ENCODE measurements at regions not wholly inside any gene's neighbourhood (a gene's known extent, or its start where the extent isn't known, plus 50 kb on each side); places are given as distances from the start of the nearest gene placed in this dataset.

DNA sequence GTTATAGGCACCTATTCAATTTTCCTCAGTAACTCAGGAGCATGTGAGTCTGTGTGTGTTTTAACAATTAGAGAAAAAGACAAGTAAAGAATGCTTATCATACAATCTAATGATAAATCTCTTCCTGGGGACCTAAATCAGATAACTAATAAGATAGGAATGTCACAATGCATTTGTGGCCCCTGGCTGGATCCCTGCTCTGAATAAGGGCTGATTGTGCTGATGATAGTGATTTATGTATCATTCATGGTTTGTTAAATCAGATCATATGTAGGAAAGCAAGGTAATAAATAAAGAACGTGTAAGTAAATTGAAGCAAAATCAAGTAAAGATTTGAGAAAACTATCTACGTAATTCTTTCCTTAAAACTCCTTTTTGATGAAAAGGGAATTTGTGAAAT is 145.9 kb downstream of the C7orf25 start:
- Mint-ChIP-seq H3K4me3 (no peak overlapping the region), H3K4me1 (no peaks in the 10 kb centered on the region), H3K27ac (no peak overlapping the region), H3K9me3 (peaks cover 0 to 9% (median 0%) of the 10 kb centered on the region in 3 donors), H3K27me3 (peaks cover 6 to 14% of the 10 kb centered on the region in 2 donors), H3K36me3 (no peaks in the 10 kb centered on the region)
- Histone ChIP-seq H3K36me3 (ENCODE audit: control insufficient read depth in 2 of 2, extremely low read depth in 1 of 2, insufficient read depth in 1 of 2, low read length in 1 of 2) (no peaks in the 10 kb centered on the region), H3K9me3 (no peaks in the 10 kb centered on the region), H3K27me3 (replicated peaks in 1 of 2; ENCODE audit: control insufficient read depth in 2 of 2, extremely low read depth in 1 of 2, insufficient read depth in 2 of 2, low read length in 1 of 2) (peaks cover 0 to 4% of the 10 kb centered on the region in 2 experiments), H3K4me3 (ENCODE audit: control insufficient read depth in 1 of 2, extremely low read depth in 1 of 2, low read length in 1 of 2) (no peak overlapping the region), H3K27ac (ENCODE audit: low read length) (no peak overlapping the region), H3K4me1 (ENCODE audit: control insufficient read depth in 1 of 2, extremely low read depth in 1 of 2, insufficient read depth in 2 of 2, low read length in 2 of 2) (no peaks in the 10 kb centered on the region)
- no peak for DNase-seq
- no CpG with 5 or more reads among the region's 2 CpGs for WGBS (ENCODE audit: insufficient coverage)
- no peak for ATAC-seq (replicated peaks in 1 of 4)
- POLR2A ChIA-PET = no interaction called here
- CTCF ChIA-PET = no interaction called here

DNA sequence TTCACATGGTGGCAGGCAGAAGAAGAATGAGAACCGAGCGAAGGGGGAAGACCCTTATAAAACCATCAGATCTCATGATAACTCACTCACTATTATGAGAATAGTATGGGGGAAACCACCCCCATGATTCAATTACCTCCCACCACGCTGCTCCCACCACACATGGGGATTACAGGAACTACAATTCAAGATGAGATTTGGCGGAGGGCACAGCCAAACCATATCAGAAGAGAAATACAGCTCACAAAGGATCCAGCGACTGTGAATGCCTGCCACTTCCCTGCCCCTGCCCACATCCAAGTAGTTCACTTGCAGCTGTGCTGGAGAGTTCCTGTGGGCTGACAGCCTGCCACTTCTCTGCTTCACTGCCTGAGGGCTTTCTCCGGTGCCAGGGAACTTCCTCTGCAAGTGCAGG is 148.7 kb downstream of the C7orf25 start:
- Histone ChIP-seq H3K27me3 (replicated peaks in 1 of 2; ENCODE audit: control insufficient read depth in 2 of 2, extremely low read depth in 1 of 2, insufficient read depth in 2 of 2, low read length in 1 of 2) (peaks cover 0 to 4% of the 10 kb centered on the region in 2 experiments), H3K36me3 (ENCODE audit: control insufficient read depth in 2 of 2, extremely low read depth in 1 of 2, insufficient read depth in 1 of 2, low read length in 1 of 2) (no peaks in the 10 kb centered on the region), H3K9me3 (no peaks in the 10 kb centered on the region), H3K4me1 (ENCODE audit: control insufficient read depth in 1 of 2, extremely low read depth in 1 of 2, insufficient read depth in 2 of 2, low read length in 2 of 2) (no peaks in the 10 kb centered on the region), H3K4me3 (ENCODE audit: control insufficient read depth in 1 of 2, extremely low read depth in 1 of 2, low read length in 1 of 2) (no peak overlapping the region), H3K27ac (ENCODE audit: low read length) (no peak overlapping the region)
- H3K27ac Mint-ChIP-seq = no peak overlapping the region
- H3K4me1 Mint-ChIP-seq = no peaks in the 10 kb centered on the region
- no peak for ATAC-seq (replicated peaks in 1 of 4)
- H3K4me3 Mint-ChIP-seq = no peak overlapping the region
- ChIA-PET POLR2A (no interaction called here), CTCF (no interaction called here)
- H3K9me3 Mint-ChIP-seq = peaks cover 0 to 9% (median 4%) of the 10 kb centered on the region in 3 donors
- DNase-seq = no peak
- peaks cover 10 to 19% of the 10 kb centered on the region in 2 donors for H3K27me3 Mint-ChIP-seq
- WGBS (ENCODE audit: insufficient coverage) = 15% methylated on average over 3 of the region's 6 CpGs
- H3K36me3 Mint-ChIP-seq = no peaks in the 10 kb centered on the region

DNA sequence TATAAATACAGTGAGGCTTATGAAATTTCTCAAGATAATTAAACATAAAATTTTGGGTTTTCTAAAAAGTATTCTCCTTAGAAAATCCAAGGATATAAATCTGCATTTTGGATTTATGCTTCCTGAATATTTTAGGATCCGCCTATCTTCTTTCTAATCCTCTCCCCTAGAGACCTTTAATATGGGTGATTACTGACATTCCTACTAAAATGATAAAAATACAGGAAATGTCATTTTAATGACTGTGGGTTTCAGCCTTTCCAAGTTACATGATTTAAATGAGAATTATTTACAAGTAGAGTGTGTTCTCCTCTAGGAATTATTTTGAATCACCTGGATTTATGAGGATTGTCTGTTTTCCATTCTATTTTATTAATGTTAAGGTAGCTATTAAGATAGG is 150.4 kb downstream of the C7orf25 start:
- H3K27ac Mint-ChIP-seq = no peak overlapping the region
- Histone ChIP-seq H3K36me3 (ENCODE audit: control insufficient read depth in 2 of 2, extremely low read depth in 1 of 2, insufficient read depth in 1 of 2, low read length in 1 of 2) (no peaks in the 10 kb centered on the region), H3K27ac (ENCODE audit: low read length) (no peak overlapping the region), H3K9me3 (no peaks in the 10 kb centered on the region), H3K27me3 (replicated peaks in 1 of 2; ENCODE audit: control insufficient read depth in 2 of 2, extremely low read depth in 1 of 2, insufficient read depth in 2 of 2, low read length in 1 of 2) (peaks cover 0 to 4% of the 10 kb centered on the region in 2 experiments), H3K4me3 (ENCODE audit: control insufficient read depth in 1 of 2, extremely low read depth in 1 of 2, low read length in 1 of 2) (no peak overlapping the region), H3K4me1 (ENCODE audit: control insufficient read depth in 1 of 2, extremely low read depth in 1 of 2, insufficient read depth in 2 of 2, low read length in 2 of 2) (no peaks in the 10 kb centered on the region)
- no peaks in the 10 kb centered on the region for H3K36me3 Mint-ChIP-seq
- no peaks in the 10 kb centered on the region for H3K4me1 Mint-ChIP-seq
- DNase-seq (no peak), ATAC-seq (replicated peaks in 1 of 4) (no peak)
- H3K4me3 Mint-ChIP-seq = no peak overlapping the region
- POLR2A ChIA-PET = no interaction called here
- CTCF ChIA-PET = no interaction called here
- peaks cover 0 to 9% (median 4%) of the 10 kb centered on the region in 3 donors for H3K9me3 Mint-ChIP-seq
- WGBS (ENCODE audit: insufficient coverage) = no CpG with 5 or more reads among the region's 1 CpG
- H3K27me3 Mint-ChIP-seq = peaks cover 10 to 16% of the 10 kb centered on the region in 2 donors

DNA sequence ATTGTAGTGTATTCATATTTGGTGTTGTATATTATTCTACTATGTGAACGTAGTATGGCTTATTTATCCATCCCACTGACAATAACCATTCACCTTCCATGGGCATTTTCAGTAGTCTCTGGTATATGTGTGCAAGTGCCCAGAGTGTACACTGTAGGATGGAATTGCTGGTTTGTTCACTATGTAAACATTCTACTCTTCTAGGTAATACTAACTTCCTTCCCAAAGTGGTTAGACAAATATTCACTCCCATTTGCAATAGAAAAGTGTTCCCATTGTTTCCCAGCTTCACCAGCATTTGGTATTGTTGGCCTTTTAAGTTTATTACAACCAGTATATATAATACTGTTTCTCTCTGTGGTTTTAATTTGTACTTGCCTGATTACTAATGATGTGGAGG is 153.7 kb downstream of the C7orf25 start:
- Histone ChIP-seq H3K36me3 (ENCODE audit: control insufficient read depth in 2 of 2, extremely low read depth in 1 of 2, insufficient read depth in 1 of 2, low read length in 1 of 2) (no peaks in the 10 kb centered on the region), H3K4me1 (ENCODE audit: control insufficient read depth in 1 of 2, extremely low read depth in 1 of 2, insufficient read depth in 2 of 2, low read length in 2 of 2) (no peaks in the 10 kb centered on the region), H3K4me3 (ENCODE audit: control insufficient read depth in 1 of 2, extremely low read depth in 1 of 2, low read length in 1 of 2) (no peak overlapping the region), H3K27ac (ENCODE audit: low read length) (no peak overlapping the region), H3K9me3 (no peaks in the 10 kb centered on the region), H3K27me3 (replicated peaks in 1 of 2; ENCODE audit: control insufficient read depth in 2 of 2, extremely low read depth in 1 of 2, insufficient read depth in 2 of 2, low read length in 1 of 2) (peaks cover 0 to 1% of the 10 kb centered on the region in 2 experiments)
- H3K27ac Mint-ChIP-seq = no peak overlapping the region
- H3K36me3 Mint-ChIP-seq = no peaks in the 10 kb centered on the region
- no CpG with 5 or more reads among the region's 1 CpG for WGBS (ENCODE audit: insufficient coverage)
- POLR2A ChIA-PET = no interaction called here
- DNase-seq = no peak
- H3K4me3 Mint-ChIP-seq = no peak overlapping the region
- H3K27me3 Mint-ChIP-seq = peaks cover 4 to 5% of the 10 kb centered on the region in 2 donors
- CTCF ChIA-PET = no interaction called here
- ATAC-seq (replicated peaks in 1 of 4) = no peak
- no peaks in the 10 kb centered on the region for H3K4me1 Mint-ChIP-seq
- H3K9me3 Mint-ChIP-seq = peaks cover 0 to 4% (median 0%) of the 10 kb centered on the region in 3 donors

GRCh38 chr7:42756841-42757240 is 155.0 kb downstream of the C7orf25 start:
- Mint-ChIP-seq H3K9me3 (peaks cover 0 to 4% (median 0%) of the 10 kb centered on the region in 3 donors), H3K27me3 (peaks cover 5 to 9% of the 10 kb centered on the region in 2 donors), H3K4me3 (no peak overlapping the region), H3K36me3 (no peaks in the 10 kb centered on the region), H3K4me1 (no peaks in the 10 kb centered on the region), H3K27ac (no peak overlapping the region)
- ChIA-PET CTCF (no interaction called here), POLR2A (no interaction called here)
- 69% methylated on average over 5 of the region's 5 CpGs for WGBS (ENCODE audit: insufficient coverage)
- H3K4me3 ChIP-seq (ENCODE audit: control insufficient read depth in 1 of 2, extremely low read depth in 1 of 2, low read length in 1 of 2) = no peak overlapping the region
- no peak overlapping the region for H3K27ac ChIP-seq (ENCODE audit: low read length)
- ATAC-seq (replicated peaks in 1 of 4) (no peak), DNase-seq (no peak)
- no peaks in the 10 kb centered on the region for H3K9me3 ChIP-seq
- no peaks in the 10 kb centered on the region for H3K36me3 ChIP-seq (ENCODE audit: control insufficient read depth in 2 of 2, extremely low read depth in 1 of 2, insufficient read depth in 1 of 2, low read length in 1 of 2)
- no peaks in the 10 kb centered on the region for H3K4me1 ChIP-seq (ENCODE audit: control insufficient read depth in 1 of 2, extremely low read depth in 1 of 2, insufficient read depth in 2 of 2, low read length in 2 of 2)
- no peaks in the 10 kb centered on the region for H3K27me3 ChIP-seq (replicated peaks in 1 of 2; ENCODE audit: control insufficient read depth in 2 of 2, extremely low read depth in 1 of 2, insufficient read depth in 2 of 2, low read length in 1 of 2)

- peaks cover 1 to 5% of the 10 kb centered on the region in 2 donors for H3K27me3 Mint-ChIP-seq
- no peaks in the 10 kb centered on the region for H3K36me3 Mint-ChIP-seq
- ChIA-PET CTCF (no interaction called here), POLR2A (no interaction called here)
- Histone ChIP-seq H3K36me3 (ENCODE audit: control insufficient read depth in 2 of 2, extremely low read depth in 1 of 2, insufficient read depth in 1 of 2, low read length in 1 of 2) (no peaks in the 10 kb centered on the region), H3K4me1 (ENCODE audit: control insufficient read depth in 1 of 2, extremely low read depth in 1 of 2, insufficient read depth in 2 of 2, low read length in 2 of 2) (no peaks in the 10 kb centered on the region), H3K27me3 (replicated peaks in 1 of 2; ENCODE audit: control insufficient read depth in 2 of 2, extremely low read depth in 1 of 2, insufficient read depth in 2 of 2, low read length in 1 of 2) (no peaks in the 10 kb centered on the region), H3K27ac (ENCODE audit: low read length) (no peak overlapping the region), H3K4me3 (ENCODE audit: control insufficient read depth in 1 of 2, extremely low read depth in 1 of 2, low read length in 1 of 2) (no peak overlapping the region), H3K9me3 (no peaks in the 10 kb centered on the region)
- H3K4me3 Mint-ChIP-seq = no peak overlapping the region
- no peak for ATAC-seq (replicated peaks in 1 of 4)
- peaks cover 0 to 8% (median 6%) of the 10 kb centered on the region in 3 donors for H3K9me3 Mint-ChIP-seq
- DNase-seq = no peak
- no peaks in the 10 kb centered on the region for H3K4me1 Mint-ChIP-seq
- 68% methylated on average over 2 of the region's 3 CpGs for WGBS (ENCODE audit: insufficient coverage)
- H3K27ac Mint-ChIP-seq = no peak overlapping the region
Measured at GRCh38 chr7:42753811-42754363, 158.0 kb downstream of the C7orf25 start.

DNA sequence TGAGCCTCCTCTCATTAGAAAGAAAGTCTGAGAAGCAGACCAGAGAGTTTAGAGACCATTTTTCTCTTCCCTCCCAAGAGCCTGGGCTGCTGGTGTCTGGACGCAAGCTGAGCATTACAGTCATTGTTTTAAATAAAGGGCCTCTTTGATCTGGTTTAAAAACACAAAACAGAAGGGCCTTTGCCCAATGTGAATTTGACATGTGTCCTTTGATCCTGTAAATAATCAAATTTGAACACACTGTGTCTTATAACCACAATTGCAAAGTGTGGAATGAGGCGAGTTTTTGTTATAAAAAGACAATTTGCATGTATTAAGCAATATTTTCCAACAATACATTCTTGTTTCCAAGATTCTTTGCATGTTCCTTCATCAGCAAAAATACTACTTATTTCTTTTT is 158.5 kb downstream of the C7orf25 start:
- WGBS (ENCODE audit: insufficient coverage) = no CpG with 5 or more reads among the region's 2 CpGs
- no peaks in the 10 kb centered on the region for H3K9me3 ChIP-seq
- ATAC-seq (replicated peaks in 1 of 4) = no peak
- no peak overlapping the region for H3K27ac Mint-ChIP-seq
- CTCF ChIA-PET = no interaction called here
- peaks cover 0 to 6% (median 5%) of the 10 kb centered on the region in 3 donors for H3K9me3 Mint-ChIP-seq
- H3K27me3 ChIP-seq (replicated peaks in 1 of 2; ENCODE audit: control insufficient read depth in 2 of 2, extremely low read depth in 1 of 2, insufficient read depth in 2 of 2, low read length in 1 of 2) = no peaks in the 10 kb centered on the region
- no peaks in the 10 kb centered on the region for H3K4me1 ChIP-seq (ENCODE audit: control insufficient read depth in 1 of 2, extremely low read depth in 1 of 2, insufficient read depth in 2 of 2, low read length in 2 of 2)
- no peak overlapping the region for H3K4me3 Mint-ChIP-seq
- H3K36me3 Mint-ChIP-seq = no peaks in the 10 kb centered on the region
- POLR2A ChIA-PET = no interaction called here
- H3K27ac ChIP-seq (ENCODE audit: low read length) = no peak overlapping the region
- no peaks in the 10 kb centered on the region for H3K36me3 ChIP-seq (ENCODE audit: control insufficient read depth in 2 of 2, extremely low read depth in 1 of 2, insufficient read depth in 1 of 2, low read length in 1 of 2)
- H3K4me1 Mint-ChIP-seq = no peaks in the 10 kb centered on the region
- H3K4me3 ChIP-seq (ENCODE audit: control insufficient read depth in 1 of 2, extremely low read depth in 1 of 2, low read length in 1 of 2) = no peak overlapping the region
- peaks cover 1 to 5% of the 10 kb centered on the region in 2 donors for H3K27me3 Mint-ChIP-seq
- no peak for DNase-seq

All from T-cell (primary cell).